ENCODE measurements at regions not wholly inside any gene's neighbourhood (a gene's known extent, or its start where the extent isn't known, plus 50 kb on each side); places are given as distances from the start of the nearest gene placed in this dataset.

- no peak for TF ChIP-seq CTCF (IDR thresholded peaks at IDR 0.05; ENCODE audit: insufficient read depth, low read length, severe bottlenecking)
- H3K4me3 ChIP-seq (ENCODE audit: low read depth, low read length), result no peak overlapping the region
- no peaks in the 10 kb centered on the region for H3K27me3 ChIP-seq (ENCODE audit: control insufficient read depth, insufficient read depth, low read length)
- FAIRE-seq (no peak), DNase-seq (ENCODE audit: low read depth) (no peak)
- no peaks in the 10 kb centered on the region for H3K36me3 ChIP-seq (ENCODE audit: control insufficient read depth, insufficient read depth, low read length)
Measured at GRCh38 chr1:8247811-8248436, 70.0 kb upstream of the SLC45A1 start.

GRCh38 chr1:8244304-8244703 is 73.6 kb upstream of the SLC45A1 start:
- no peak overlapping the region for H3K4me3 ChIP-seq (ENCODE audit: low read depth, low read length)
- FAIRE-seq (no peak), DNase-seq (ENCODE audit: low read depth) (no peak)
- H3K36me3 ChIP-seq (ENCODE audit: control insufficient read depth, insufficient read depth, low read length), result no peaks in the 10 kb centered on the region
- TF ChIP-seq CTCF (IDR thresholded peaks at IDR 0.05; ENCODE audit: insufficient read depth, low read length, severe bottlenecking), result no peak
- H3K27me3 ChIP-seq (ENCODE audit: control insufficient read depth, insufficient read depth, low read length), result no peaks in the 10 kb centered on the region

- no peak for FAIRE-seq
- Histone ChIP-seq H3K36me3 (ENCODE audit: control insufficient read depth, insufficient read depth, low read length) (no peaks in the 10 kb centered on the region), H3K4me3 (ENCODE audit: low read depth, low read length) (no peak overlapping the region), H3K27me3 (ENCODE audit: control insufficient read depth, insufficient read depth, low read length) (no peaks in the 10 kb centered on the region)
- DNase-seq (ENCODE audit: low read depth), result no peak
- no peak for TF ChIP-seq CTCF (IDR thresholded peaks at IDR 0.05; ENCODE audit: insufficient read depth, low read length, severe bottlenecking)
Measured at GRCh38 chr1:8242498-8242897, 75.4 kb upstream of the SLC45A1 start.

- no peak overlapping the region for H3K4me3 ChIP-seq (ENCODE audit: low read depth, low read length)
- no peak for DNase-seq (ENCODE audit: low read depth)
- no peaks in the 10 kb centered on the region for H3K27me3 ChIP-seq (ENCODE audit: control insufficient read depth, insufficient read depth, low read length)
- no peaks in the 10 kb centered on the region for H3K36me3 ChIP-seq (ENCODE audit: control insufficient read depth, insufficient read depth, low read length)
- no peak for FAIRE-seq
- no peak for TF ChIP-seq CTCF (IDR thresholded peaks at IDR 0.05; ENCODE audit: insufficient read depth, low read length, severe bottlenecking)
Measured at GRCh38 chr1:8241417-8242014, 76.4 kb upstream of the SLC45A1 start.

- DNase-seq (ENCODE audit: low read depth), result no peak
- Histone ChIP-seq H3K4me3 (ENCODE audit: low read depth, low read length) (no peak overlapping the region), H3K27me3 (ENCODE audit: control insufficient read depth, insufficient read depth, low read length) (no peaks in the 10 kb centered on the region), H3K36me3 (ENCODE audit: control insufficient read depth, insufficient read depth, low read length) (no peaks in the 10 kb centered on the region)
- TF ChIP-seq CTCF (IDR thresholded peaks at IDR 0.05; ENCODE audit: insufficient read depth, low read length, severe bottlenecking), result no peak
- FAIRE-seq, result no peak
Measured at GRCh38 chr1:8239306-8240023, 78.4 kb upstream of the SLC45A1 start.

Measured in bronchial epithelial cell (primary cell).